Endothelial cell of umbilical vein (primary cell): ENCODE measurements at regions not wholly inside any gene's neighbourhood (a gene's known extent, or its start where the extent isn't known, plus 50 kb on each side); places are given as distances from the start of the nearest gene placed in this dataset.

Source experiments
- BruUV-seq: library from RNA; stranded (reverse); fragments of 400-500 nt; replicated peaks from 2 replicates; lab custom pipeline; 2021; lab: Mats Ljungman, UMichigan
- CTCF ChIA-PET: fragments of 300-600, 350-600 bp; sonication (Branson Sonifier 250); formaldehyde crosslinking; loops from one replicate; lab custom pipeline; 2021; ENCODE audit warnings: antibody characterized with exemption, inconsistent platforms; lab: Charles Lee
- POLR2A ChIA-PET: fragments of 300-600, 350-600 bp; sonication (Branson Sonifier 250); formaldehyde crosslinking; loops from one replicate; lab custom pipeline; 2021; ENCODE audit warnings: antibody characterized with exemption, inconsistent platforms; lab: Charles Lee
- DNase-seq: peaks from one replicate; pipeline ENCODE4 v3.0.0-alpha.2; 2011; ENCODE audit warnings: low read depth, low spot score
- FAIRE-seq: peaks from 2 replicates; lab custom pipeline; 2011; peaks lifted over from hg19 to GRCh38; lab: Jason Lieb, UNC
- H2AFZ ChIP-seq: 2 replicates; pipeline ENCODE4 v1.6.0; 2012; ENCODE audit warnings: low read depth, low read length, control low read depth, inconsistent platforms
- H3K27ac ChIP-seq: 2 replicates; pipeline ENCODE4 v1.5.1; 2011; ENCODE audit warnings: low read depth, mild to moderate bottlenecking, control low read depth, low read length, moderate library complexity; ENCODE audit not compliant: insufficient read depth
- H3K27me3 ChIP-seq, 2 experiments: 2 replicates each; pipeline versions ENCODE4 v1.6.0 to v1.6.1; 2011; ENCODE audit warnings: low read length in 2 of 2, mixed read lengths in 1 of 2; ENCODE audit not compliant: control insufficient read depth in 2 of 2, insufficient read depth in 2 of 2
- H3K36me3 ChIP-seq, 2 experiments: 2 replicates in 1 of 2; 3 replicates in 1 of 2; pipeline ENCODE4 v1.5.1; 2011; ENCODE audit warnings: low read length in 2 of 2, mild to moderate bottlenecking in 1 of 2, moderate library complexity in 1 of 2; ENCODE audit not compliant: control insufficient read depth in 2 of 2, insufficient read depth in 2 of 2; ENCODE audit errors: extremely low read depth in 1 of 2
- H3K4me1 ChIP-seq: 3 replicates; pipeline ENCODE4 v1.5.1; 2011; ENCODE audit warnings: mild to moderate bottlenecking, low read length; ENCODE audit not compliant: control insufficient read depth, insufficient read depth; ENCODE audit errors: extremely low read depth
- H3K4me2 ChIP-seq: 2 replicates; pipeline ENCODE4 v1.6.1; 2011; ENCODE audit warnings: low read length, control low read depth, mixed read lengths; ENCODE audit not compliant: insufficient read depth
- H3K4me3 ChIP-seq, 3 experiments: fragments of 200-600 bp in 1 of 3; sonication (generic), shearing (Covaris generic) in 1 of 3; replicated peaks in 1 of 3; 2 replicates each; pipeline ENCODE4 v1.5.1; 2011 to 2016; ENCODE audit warnings: control low read depth in 3 of 3, low read length in 3 of 3, mild to moderate bottlenecking in 2 of 3, inconsistent platforms in 1 of 3, low read depth in 1 of 3, moderate library complexity in 1 of 3; ENCODE audit not compliant: insufficient read depth in 1 of 3
- H3K79me2 ChIP-seq: 2 replicates; pipeline ENCODE4 v1.6.0; 2012; ENCODE audit warnings: low read length, inconsistent platforms; ENCODE audit not compliant: control insufficient read depth, insufficient read depth
- H3K9ac ChIP-seq: replicated peaks from 2 replicates; pipeline ENCODE3; 2011; ENCODE audit warnings: low read length, control low read depth; ENCODE audit not compliant: insufficient read depth; ENCODE audit errors: extremely low read depth
- H3K9me1 ChIP-seq: replicated peaks from 3 replicates; pipeline ENCODE4 v1.6.0; 2011; ENCODE audit warnings: mild to moderate bottlenecking, low read length; ENCODE audit not compliant: control insufficient read depth, insufficient read depth; ENCODE audit errors: extremely low read depth
- H3K9me3 ChIP-seq: replicated peaks from 2 replicates; pipeline ENCODE4 v1.5.1; 2012; ENCODE audit warnings: low read length, inconsistent platforms; ENCODE audit not compliant: control insufficient read depth, insufficient read depth
- H4K20me1 ChIP-seq: replicated peaks from 2 replicates; pipeline ENCODE3; 2011; ENCODE audit warnings: mild to moderate bottlenecking, low read length; ENCODE audit not compliant: control insufficient read depth, insufficient read depth; ENCODE audit errors: extremely low read depth
- CTCF ChIP-seq, 2 donors: IDR thresholded peaks; 1 replicate in 1 of 2; 2 replicates in 1 of 2; pipeline ENCODE4 v1.5.1; 2011; ENCODE audit warnings: low read length in 2 of 2, mild to moderate bottlenecking in 2 of 2, moderate library complexity in 2 of 2, control low read depth in 1 of 2, inconsistent platforms in 1 of 2, low read depth in 1 of 2; ENCODE audit not compliant: insufficient read depth in 1 of 2; ENCODE audit errors: extremely low read depth in 1 of 2
- EZH2 ChIP-seq: IDR thresholded peaks from 2 replicates; pipeline ENCODE4 v1.6.1; 2012; ENCODE audit warnings: borderline replicate concordance, low read depth, mild to moderate bottlenecking, moderate library complexity, low read length, inconsistent platforms; ENCODE audit not compliant: severe bottlenecking
- FOS ChIP-seq: IDR thresholded peaks from 2 replicates; pipeline ENCODE4 v1.6.1; 2011; ENCODE audit warnings: mild to moderate bottlenecking, low read length, moderate library complexity, borderline replicate concordance; ENCODE audit not compliant: insufficient read depth
- GATA2 ChIP-seq: IDR thresholded peaks from 2 replicates; pipeline ENCODE4 v1.7.0; 2011; ENCODE audit warnings: low read depth, mild to moderate bottlenecking, moderate library complexity, mixed read lengths, low read length; ENCODE audit not compliant: insufficient read length, insufficient read depth
- JUN ChIP-seq: IDR thresholded peaks from 2 replicates; pipeline ENCODE4 v1.6.1; 2011; ENCODE audit warnings: borderline replicate concordance, low read depth; ENCODE audit not compliant: insufficient read length, insufficient read depth
- MAX ChIP-seq: IDR thresholded peaks from 2 replicates; pipeline ENCODE4 v1.6.1; 2011; ENCODE audit not compliant: insufficient read depth, insufficient read length
- MYC ChIP-seq: IDR thresholded peaks from one replicate; pipeline ENCODE4 v1.6.1; 2011; ENCODE audit warnings: mild to moderate bottlenecking, low read depth, low read length
- POLR2A ChIP-seq: IDR thresholded peaks from 2 replicates; pipeline ENCODE4 v1.6.1; 2012; ENCODE audit warnings: low read depth, mild to moderate bottlenecking, control low read depth, low read length
- POLR2AphosphoS5 ChIP-seq: IDR thresholded peaks from 2 replicates; pipeline ENCODE4 v1.6.1; 2012; ENCODE audit warnings: low read depth, mild to moderate bottlenecking, control low read depth, low read length, moderate library complexity; ENCODE audit not compliant: insufficient read depth
- dilution Hi-C: fragments of 300-500 bp; cut with MboI; formaldehyde crosslinking; loops from one replicate; pipeline ENCODE4 v1.15.0; 2019; ENCODE audit warnings: low sequenced_read_pairs; ENCODE audit not compliant: extremely low pct_ligation_motif_present
- intact Hi-C: fragments of 100-400 bp; cut with micrococcal nuclease; formaldehyde crosslinking; loops from one replicate; pipeline ENCODE4 v1.10.0; 2022

GRCh38 chr5:98453296-98453695, 320.2 kb upstream of the RGMB start:
- Histone ChIP-seq H3K9ac (no peak overlapping the region), H3K27ac (no peak overlapping the region), H3K4me3 (no peak overlapping the region), H3K9me1 (no peaks in the 10 kb centered on the region), H3K27me3 (no peaks in the 10 kb centered on the region), H3K79me2 (no peaks in the 10 kb centered on the region), H2AFZ (no peak overlapping the region), H3K4me1 (peaks cover 19% of the 10 kb centered on the region), H4K20me1 (no peaks in the 10 kb centered on the region), H3K9me3 (no peaks in the 10 kb centered on the region), H3K4me2 (no peak overlapping the region), H3K36me3 (no peaks in the 10 kb centered on the region)
- no peak for FAIRE-seq
- BruUV-seq: no TSS peak
- intact Hi-C loops: no loop called here
- TF ChIP-seq GATA2 (no peak), JUN (no peak), EZH2 (no peak), CTCF (IDR thresholded peaks at IDR 0.05; ENCODE audit: extremely low read depth in 1 of 2, insufficient read depth in 1 of 2, low read depth in 1 of 2, low read length in 2 of 2) (no peak), FOS (no peak), POLR2AphosphoS5 (no peak), POLR2A (no peak), MYC (no peak), MAX (no peak)
- ChIA-PET CTCF (interaction anchor here (5.6 kb wide), 1 partner anchor 316 kb away, joined by 49 read pairs; no protein-coding TSS in a partner anchor), POLR2A (no interaction called here)
- dilution Hi-C loops: no loop called here
- no peak for DNase-seq
